ENCODE measurements at regions not wholly inside any gene's neighbourhood (a gene's known extent, or its start where the extent isn't known, plus 50 kb on each side); places are given as distances from the start of the nearest gene placed in this dataset.
A peak's percentile ranks its signal among the peaks of the same experiment; 100 is the strongest.

DNA sequence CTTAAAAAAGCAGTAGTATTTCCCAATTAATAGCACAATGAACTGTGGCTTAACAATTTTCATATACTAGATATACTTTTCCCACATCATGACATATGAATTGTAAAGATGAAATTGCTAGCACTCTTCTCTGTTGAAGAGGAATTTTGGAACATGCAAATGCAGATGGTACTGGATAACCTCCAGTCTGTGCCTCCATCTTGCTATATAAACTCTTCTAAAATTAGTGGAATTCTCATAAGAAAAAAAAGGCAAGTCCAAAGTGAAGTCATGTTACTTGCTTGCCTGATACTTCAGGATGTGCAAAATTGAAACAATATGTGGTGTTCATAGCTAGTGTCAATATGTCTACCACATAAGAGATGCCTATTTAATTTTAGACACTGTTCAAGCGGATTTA is 570.2 kb upstream of the POM121L12 start:
- CTCF ChIA-PET = no interaction called here
- 100% methylated on average over 1 of the region's 1 CpG for WGBS (ENCODE audit: insufficient coverage)

DNA sequence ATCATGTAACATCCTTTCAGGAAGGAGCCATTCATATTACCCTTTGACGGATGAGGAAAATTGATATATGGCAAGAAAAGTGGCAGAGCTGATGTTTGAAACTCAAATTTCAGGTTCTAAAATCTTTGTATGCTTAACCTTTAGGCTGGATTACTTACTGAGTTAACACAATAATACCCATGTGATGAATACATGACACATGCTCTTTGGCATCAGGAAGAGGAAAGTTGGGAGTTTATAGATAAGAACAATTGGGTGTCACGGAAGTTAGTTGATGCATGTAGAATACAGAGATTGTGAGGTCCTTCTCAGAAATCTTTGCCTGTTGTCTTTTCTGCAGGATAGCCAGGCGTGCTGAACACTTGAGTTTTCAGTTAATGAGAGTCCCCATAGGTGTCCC is 572.1 kb upstream of the POM121L12 start:
- Histone ChIP-seq H3K27me3 (replicated peaks in 2 of 5; ENCODE audit: control insufficient read depth in 4 of 5, insufficient read depth in 5 of 5, low read length in 4 of 5) (no peaks in the 10 kb centered on the region), H3K27ac (ENCODE audit: insufficient read depth in 1 of 2, low read depth in 1 of 2, low read length in 2 of 2, poor library complexity in 1 of 2, severe bottlenecking in 2 of 2) (no peak overlapping the region), H3K4me3 (ENCODE audit: control insufficient read depth in 1 of 7, extremely low read depth in 1 of 7, insufficient read depth in 4 of 7, low read depth in 2 of 7, low read length in 6 of 7) (no peak overlapping the region), H3K4me1 (ENCODE audit: control extremely low read depth in 1 of 4, control insufficient read depth in 4 of 4, insufficient read depth in 4 of 4, low read length in 3 of 4) (peaks cover 0 to 5% (median 2%) of the 10 kb centered on the region in 4 experiments), H3K9me3 (ENCODE audit: control extremely low read depth in 1 of 5, control insufficient read depth in 4 of 5, insufficient read depth in 2 of 5, low read depth in 1 of 5, low read length in 4 of 5) (no peaks in the 10 kb centered on the region), H3K36me3 (ENCODE audit: control insufficient read depth in 4 of 4, insufficient read depth in 4 of 4, low read length in 3 of 4) (no peaks in the 10 kb centered on the region)
- ChIA-PET POLR2A (no interaction called here), CTCF (interaction anchor here (1.4 kb wide), 1 partner anchor 15 kb away, joined by 3 read pairs; no protein-coding TSS in a partner anchor)
- 84% methylated on average over 2 of the region's 3 CpGs for WGBS (ENCODE audit: insufficient coverage)
- DNase-seq = no peak

More for the DNA sequence above, 570.2 kb upstream of the POM121L12 start:
- no peak for DNase-seq
- POLR2A ChIA-PET = no interaction called here
- H3K27ac ChIP-seq (ENCODE audit: insufficient read depth in 1 of 2, low read depth in 1 of 2, low read length in 2 of 2, poor library complexity in 1 of 2, severe bottlenecking in 2 of 2) = no peak overlapping the region
- peaks cover 0 to 5% (median 2%) of the 10 kb centered on the region in 4 experiments for H3K4me1 ChIP-seq (ENCODE audit: control extremely low read depth in 1 of 4, control insufficient read depth in 4 of 4, insufficient read depth in 4 of 4, low read length in 3 of 4)
- no peaks in the 10 kb centered on the region for H3K9me3 ChIP-seq (ENCODE audit: control extremely low read depth in 1 of 5, control insufficient read depth in 4 of 5, insufficient read depth in 2 of 5, low read depth in 1 of 5, low read length in 4 of 5)
- H3K36me3 ChIP-seq (ENCODE audit: control insufficient read depth in 4 of 4, insufficient read depth in 4 of 4, low read length in 3 of 4) = no peaks in the 10 kb centered on the region
- H3K27me3 ChIP-seq (replicated peaks in 2 of 5; ENCODE audit: control insufficient read depth in 4 of 5, insufficient read depth in 5 of 5, low read length in 4 of 5) = no peaks in the 10 kb centered on the region
- no peak overlapping the region for H3K4me3 ChIP-seq (ENCODE audit: control insufficient read depth in 1 of 7, extremely low read depth in 1 of 7, insufficient read depth in 4 of 7, low read depth in 2 of 7, low read length in 6 of 7)

DNA sequence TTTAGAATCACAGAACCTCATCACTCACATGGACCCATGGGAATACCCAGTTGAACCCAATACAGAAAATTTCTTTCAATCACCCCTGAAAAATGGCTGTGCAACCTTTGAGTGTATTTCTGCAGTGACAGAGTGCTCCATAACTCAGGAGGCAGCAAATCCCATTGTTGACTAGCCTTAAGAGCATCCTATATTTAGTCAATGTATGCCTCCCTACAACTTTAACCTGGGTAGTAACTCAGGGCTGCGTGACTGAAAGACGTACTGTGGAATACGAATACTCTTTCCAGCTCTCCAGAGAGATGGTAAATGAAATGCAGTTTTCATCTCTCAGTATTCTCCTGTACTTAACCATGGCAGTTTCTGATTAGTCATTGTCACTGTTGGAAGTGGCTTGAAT is 573.0 kb upstream of the POM121L12 start:
- H3K27ac ChIP-seq (ENCODE audit: insufficient read depth in 1 of 2, low read depth in 1 of 2, low read length in 2 of 2, poor library complexity in 1 of 2, severe bottlenecking in 2 of 2) = no peak overlapping the region
- no peaks in the 10 kb centered on the region for H3K27me3 ChIP-seq (replicated peaks in 2 of 5; ENCODE audit: control insufficient read depth in 4 of 5, insufficient read depth in 5 of 5, low read length in 4 of 5)
- H3K36me3 ChIP-seq (ENCODE audit: control insufficient read depth in 4 of 4, insufficient read depth in 4 of 4, low read length in 3 of 4) = no peaks in the 10 kb centered on the region
- WGBS (ENCODE audit: insufficient coverage) = 100% methylated on average over 3 of the region's 3 CpGs
- POLR2A ChIA-PET = no interaction called here
- H3K9me3 ChIP-seq (ENCODE audit: control extremely low read depth in 1 of 5, control insufficient read depth in 4 of 5, insufficient read depth in 2 of 5, low read depth in 1 of 5, low read length in 4 of 5) = no peaks in the 10 kb centered on the region
- DNase-seq = peak in 1 of 3 donors; percentile 15
- no peak overlapping the region for H3K4me3 ChIP-seq (ENCODE audit: control insufficient read depth in 1 of 7, extremely low read depth in 1 of 7, insufficient read depth in 4 of 7, low read depth in 2 of 7, low read length in 6 of 7)
- CTCF ChIA-PET = no interaction called here
- H3K4me1 ChIP-seq (ENCODE audit: control extremely low read depth in 1 of 4, control insufficient read depth in 4 of 4, insufficient read depth in 4 of 4, low read length in 3 of 4) = peaks cover 0 to 1% (median 0%) of the 10 kb centered on the region in 4 experiments

DNA sequence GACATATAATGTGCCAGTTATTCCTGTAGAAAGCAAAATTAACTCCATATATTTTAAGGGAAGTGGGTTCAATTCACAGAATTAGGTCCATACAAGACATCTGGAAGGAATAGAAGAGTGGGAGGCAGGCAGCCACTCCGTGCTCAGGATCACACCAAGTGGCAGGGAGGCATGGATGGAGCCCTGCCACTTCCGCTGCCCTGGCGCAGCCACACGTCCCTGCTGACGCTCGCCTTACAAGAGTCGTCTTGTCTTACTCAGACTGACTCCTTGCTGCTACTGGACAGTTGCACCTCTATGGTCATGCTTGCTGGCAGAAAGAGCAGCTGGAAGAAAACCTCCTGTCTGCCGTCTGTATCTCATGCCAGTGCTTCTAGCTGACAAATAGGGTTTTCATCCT is 579.9 kb upstream of the POM121L12 start:
- ChIA-PET POLR2A (no interaction called here), CTCF (no interaction called here)
- H3K4me3 ChIP-seq (ENCODE audit: control insufficient read depth in 1 of 7, extremely low read depth in 1 of 7, insufficient read depth in 4 of 7, low read depth in 2 of 7, low read length in 6 of 7) = no peak overlapping the region
- H3K27me3 ChIP-seq (replicated peaks in 2 of 5; ENCODE audit: control insufficient read depth in 4 of 5, insufficient read depth in 5 of 5, low read length in 4 of 5) = no peaks in the 10 kb centered on the region
- no peak for DNase-seq
- H3K9me3 ChIP-seq (ENCODE audit: control extremely low read depth in 1 of 5, control insufficient read depth in 4 of 5, insufficient read depth in 2 of 5, low read depth in 1 of 5, low read length in 4 of 5) = no peaks in the 10 kb centered on the region
- no peaks in the 10 kb centered on the region for H3K4me1 ChIP-seq (ENCODE audit: control extremely low read depth in 1 of 4, control insufficient read depth in 4 of 4, insufficient read depth in 4 of 4, low read length in 3 of 4)
- WGBS (ENCODE audit: insufficient coverage) = 96% methylated on average over 8 of the region's 8 CpGs
- H3K36me3 ChIP-seq (ENCODE audit: control insufficient read depth in 4 of 4, insufficient read depth in 4 of 4, low read length in 3 of 4) = no peaks in the 10 kb centered on the region
- no peak overlapping the region for H3K27ac ChIP-seq (ENCODE audit: insufficient read depth in 1 of 2, low read depth in 1 of 2, low read length in 2 of 2, poor library complexity in 1 of 2, severe bottlenecking in 2 of 2)

DNA sequence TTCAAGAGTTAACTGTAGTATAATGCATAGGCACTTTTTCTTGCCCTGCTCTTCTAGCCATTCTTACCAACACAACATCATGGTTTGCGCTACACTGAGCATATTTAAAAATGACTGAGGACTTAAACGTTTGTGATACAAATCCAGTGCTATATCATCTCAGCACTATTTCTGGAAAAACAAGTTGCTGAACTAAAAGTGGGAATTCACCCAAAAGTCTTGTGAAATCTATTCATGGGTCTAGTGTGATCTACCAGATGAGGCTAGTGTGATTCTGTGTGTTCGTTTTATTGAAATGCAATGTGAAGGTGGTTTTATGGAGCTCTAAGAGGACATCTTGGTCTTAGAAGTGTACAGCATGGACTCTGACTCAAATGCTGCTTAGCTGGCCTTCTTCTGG is 584.6 kb upstream of the POM121L12 start:
- ChIA-PET CTCF (no interaction called here), POLR2A (no interaction called here)
- DNase-seq = no peak
- Histone ChIP-seq H3K4me3 (ENCODE audit: control insufficient read depth in 1 of 7, extremely low read depth in 1 of 7, insufficient read depth in 4 of 7, low read depth in 2 of 7, low read length in 6 of 7) (no peak overlapping the region), H3K9me3 (ENCODE audit: control extremely low read depth in 1 of 5, control insufficient read depth in 4 of 5, insufficient read depth in 2 of 5, low read depth in 1 of 5, low read length in 4 of 5) (no peaks in the 10 kb centered on the region), H3K27ac (ENCODE audit: insufficient read depth in 1 of 2, low read depth in 1 of 2, low read length in 2 of 2, poor library complexity in 1 of 2, severe bottlenecking in 2 of 2) (no peak overlapping the region), H3K4me1 (ENCODE audit: control extremely low read depth in 1 of 4, control insufficient read depth in 4 of 4, insufficient read depth in 4 of 4, low read length in 3 of 4) (no peaks in the 10 kb centered on the region), H3K36me3 (ENCODE audit: control insufficient read depth in 4 of 4, insufficient read depth in 4 of 4, low read length in 3 of 4) (no peaks in the 10 kb centered on the region), H3K27me3 (replicated peaks in 2 of 5; ENCODE audit: control insufficient read depth in 4 of 5, insufficient read depth in 5 of 5, low read length in 4 of 5) (no peaks in the 10 kb centered on the region)
- 100% methylated on average over 1 of the region's 3 CpGs for whole genome bisulfite sequencing (ENCODE audit: insufficient coverage)

DNA sequence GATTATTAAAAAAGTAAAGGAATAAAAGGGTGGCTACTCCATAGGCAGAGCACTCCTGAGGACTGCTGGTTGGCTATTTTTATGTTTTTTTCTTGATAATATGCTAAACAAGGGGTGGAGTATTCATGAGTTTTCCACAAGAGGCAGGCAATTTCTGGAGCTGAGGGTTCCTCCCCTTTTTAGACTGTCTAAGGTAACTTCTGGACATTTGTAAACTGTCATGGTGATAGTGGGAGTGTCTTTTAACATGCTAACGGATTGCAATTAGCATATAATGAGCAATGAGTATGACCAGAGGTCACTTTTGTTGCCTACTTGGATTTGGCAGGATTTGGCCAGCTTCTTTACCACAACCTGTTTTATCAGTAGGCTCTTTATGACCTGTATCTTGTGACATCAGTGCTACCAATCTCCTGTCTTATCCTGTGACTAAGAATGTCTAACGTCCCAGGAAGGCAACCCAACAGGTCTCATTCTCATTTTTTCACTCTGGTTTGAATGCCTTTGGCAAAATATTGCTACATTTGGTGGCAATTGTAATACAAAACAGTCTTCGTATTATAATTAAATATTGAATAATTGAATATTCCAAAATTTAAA is 587.8 kb upstream of the POM121L12 start:
- CTCF ChIA-PET = no interaction called here
- POLR2A ChIA-PET = no interaction called here

DNA sequence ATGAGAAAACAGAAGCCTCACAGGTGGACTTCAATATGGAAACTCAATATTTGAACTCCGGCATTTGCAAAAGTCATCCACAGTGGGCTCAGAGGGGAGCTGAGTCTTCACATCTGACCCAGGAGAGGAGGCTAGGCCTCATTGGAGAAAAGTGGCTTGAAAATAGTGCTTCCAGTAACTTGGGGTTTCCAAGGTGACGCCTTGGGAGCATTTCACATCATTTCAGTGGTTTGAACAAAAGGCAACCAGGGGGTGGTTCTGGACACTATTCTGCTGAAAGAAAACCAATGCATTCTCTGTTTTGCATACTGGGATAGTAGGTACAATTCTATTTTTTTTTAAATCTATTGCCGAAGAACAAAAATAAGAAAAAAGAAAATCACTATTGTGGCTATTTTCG is 599.2 kb upstream of the POM121L12 start:
- Histone ChIP-seq H3K4me3 (ENCODE audit: control insufficient read depth in 1 of 7, extremely low read depth in 1 of 7, insufficient read depth in 4 of 7, low read depth in 2 of 7, low read length in 6 of 7) (no peak overlapping the region), H3K9me3 (ENCODE audit: control extremely low read depth in 1 of 5, control insufficient read depth in 4 of 5, insufficient read depth in 2 of 5, low read depth in 1 of 5, low read length in 4 of 5) (peaks cover 0 to 3% (median 0%) of the 10 kb centered on the region in 5 experiments), H3K27me3 (replicated peaks in 2 of 5; ENCODE audit: control insufficient read depth in 4 of 5, insufficient read depth in 5 of 5, low read length in 4 of 5) (no peaks in the 10 kb centered on the region), H3K4me1 (ENCODE audit: control extremely low read depth in 1 of 4, control insufficient read depth in 4 of 4, insufficient read depth in 4 of 4, low read length in 3 of 4) (peaks cover 0 to 6% (median 3%) of the 10 kb centered on the region in 4 experiments), H3K27ac (ENCODE audit: insufficient read depth in 1 of 2, low read depth in 1 of 2, low read length in 2 of 2, poor library complexity in 1 of 2, severe bottlenecking in 2 of 2) (no peak overlapping the region), H3K36me3 (ENCODE audit: control insufficient read depth in 4 of 4, insufficient read depth in 4 of 4, low read length in 3 of 4) (no peaks in the 10 kb centered on the region)
- ChIA-PET CTCF (no interaction called here), POLR2A (no interaction called here)
- 96% methylated on average over 2 of the region's 4 CpGs for WGBS (ENCODE audit: insufficient coverage)
- no peak for DNase-seq

More for the DNA sequence above, 587.8 kb upstream of the POM121L12 start:
- Histone ChIP-seq H3K9me3 (ENCODE audit: control extremely low read depth in 1 of 5, control insufficient read depth in 4 of 5, insufficient read depth in 2 of 5, low read depth in 1 of 5, low read length in 4 of 5) (peaks cover 0 to 7% (median 0%) of the 10 kb centered on the region in 5 experiments), H3K27me3 (replicated peaks in 2 of 5; ENCODE audit: control insufficient read depth in 4 of 5, insufficient read depth in 5 of 5, low read length in 4 of 5) (no peaks in the 10 kb centered on the region), H3K4me1 (ENCODE audit: control extremely low read depth in 1 of 4, control insufficient read depth in 4 of 4, insufficient read depth in 4 of 4, low read length in 3 of 4) (no peaks in the 10 kb centered on the region), H3K36me3 (ENCODE audit: control insufficient read depth in 4 of 4, insufficient read depth in 4 of 4, low read length in 3 of 4) (no peaks in the 10 kb centered on the region), H3K4me3 (ENCODE audit: control insufficient read depth in 1 of 7, extremely low read depth in 1 of 7, insufficient read depth in 4 of 7, low read depth in 2 of 7, low read length in 6 of 7) (no peak overlapping the region), H3K27ac (ENCODE audit: insufficient read depth in 1 of 2, low read depth in 1 of 2, low read length in 2 of 2, poor library complexity in 1 of 2, severe bottlenecking in 2 of 2) (no peak overlapping the region)
- DNase-seq = no peak
- WGBS (ENCODE audit: insufficient coverage) = no CpG with 5 or more reads among the region's 3 CpGs
